Ovary (tissue), 3 donors: ENCODE measurements at regions not wholly inside any gene's neighbourhood (a gene's known extent, or its start where the extent isn't known, plus 50 kb on each side); places are given as distances from the start of the nearest gene placed in this dataset.

Experiments
- CTCF ChIP-seq, 3 donors: fragments of 450-650 bp in 2 of 3; fragments of 200-600 bp in 1 of 3; IDR thresholded peaks; one replicate each; pipeline versions ENCODE4 v1.5.1 to v1.8.0; 2016 to 2022; ENCODE audit warnings: antibody characterized with exemption in 3 of 3, mild to moderate bottlenecking in 1 of 3
- EP300 ChIP-seq: sonication (generic); formaldehyde crosslinking; IDR thresholded peaks from one replicate; pipeline ENCODE4 v1.6.1; 2017; ENCODE audit warnings: antibody characterized with exemption
- POLR2A ChIP-seq: fragments of 450-650 bp; IDR thresholded peaks from one replicate; pipeline ENCODE4 v1.6.1; 2017; ENCODE audit warnings: antibody characterized with exemption, mild to moderate bottlenecking, moderate library complexity
- donor health status: DM: no; HTN: no; CAD: no.

DNA sequence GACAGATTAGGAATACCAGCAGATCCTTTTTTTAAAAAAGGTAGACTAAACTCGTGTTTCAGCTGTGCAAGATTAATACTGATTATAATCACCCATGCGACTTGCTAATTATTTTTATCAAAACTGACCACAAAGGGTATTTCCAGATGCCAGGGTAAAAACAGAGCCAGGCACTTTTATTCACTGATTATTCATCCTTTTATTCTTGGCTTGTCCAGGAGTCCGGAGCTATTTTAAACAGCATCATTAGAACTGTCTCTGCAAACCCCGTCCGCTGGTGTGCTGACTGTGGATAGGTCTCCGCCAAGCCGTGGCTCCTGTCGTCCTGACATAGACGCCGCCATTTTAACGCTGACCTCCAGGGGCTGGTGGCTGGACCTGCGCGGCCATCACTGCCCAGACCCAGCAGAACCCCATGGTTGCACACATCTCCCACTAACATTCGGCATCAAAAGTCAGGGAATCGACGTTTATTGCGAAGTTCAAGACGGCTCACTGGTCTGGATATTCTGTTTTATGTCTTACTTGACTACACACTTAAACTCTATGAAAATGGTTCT is 364.8 kb downstream of the THBS2 start:
- TF ChIP-seq CTCF (IDR thresholded peaks at IDR 0.05): no peak
- TF ChIP-seq POLR2A: no peak
- no peak for TF ChIP-seq EP300
